KBM-7 (cell line): ENCODE measurements at regions not wholly inside any gene's neighbourhood (a gene's known extent, or its start where the extent isn't known, plus 50 kb on each side); places are given as distances from the start of the nearest gene placed in this dataset.
"Not testable (repeated sequence)": the region's sequence is repeated elsewhere in the genome, so short reads cannot be mapped to it uniquely, and the experiment has no call there.

Experiments used
- DNase-seq: peaks from one replicate; pipeline ENCODE4 v3.0.0-alpha.2; 2015
- in situ Hi-C: fragments of 300-500 bp; cut with MboI; formaldehyde crosslinking; loops from 2 replicates; pipeline ENCODE4 v1.14.3; 2020; ENCODE audit warnings: low sequenced_read_pairs, low pct_unique_long_range_greater_than_20kb, mixed read lengths

GRCh38 chr14:53365486-53366130 lies 212.5 kb upstream of the DDHD1 start:
- in situ Hi-C loops = no loop called here
- DNase-seq = no peak

GRCh38 chr14:53362916-53363315 lies 209.8 kb upstream of the DDHD1 start:
- in situ Hi-C loops, DNase-seq: not testable (repeated sequence)

GRCh38 chr14:53360829-53361228 lies 207.7 kb upstream of the DDHD1 start:
- in situ Hi-C loops = no loop called here
- DNase-seq = no peak

- DNase-seq = no peak
- in situ Hi-C loops = no loop called here
Observed at GRCh38 chr14:53358166-53358565, 205.0 kb upstream of the DDHD1 start.

- in situ Hi-C loops = no loop called here
- no peak for DNase-seq
Observed at GRCh38 chr14:53356361-53357150, 203.4 kb upstream of the DDHD1 start.

- in situ Hi-C loops = no loop called here
Observed at GRCh38 chr14:53355581-53356112, 202.5 kb upstream of the DDHD1 start.

GRCh38 chr14:53354336-53354735 lies 201.2 kb upstream of the DDHD1 start:
- in situ Hi-C loops = no loop called here
- DNase-seq = no peak

More at GRCh38 chr14:53355581-53356112, 202.5 kb upstream of the DDHD1 start:
- peak; percentile 20 for DNase-seq

- in situ Hi-C loops = no loop called here
- no peak for DNase-seq
Observed at GRCh38 chr14:53350866-53351265, 197.7 kb upstream of the DDHD1 start.

GRCh38 chr14:53350429-53350828 lies 197.3 kb upstream of the DDHD1 start:
- in situ Hi-C loops = no loop called here
- no peak for DNase-seq

- in situ Hi-C loops = no loop called here
- DNase-seq = no peak
Observed at GRCh38 chr14:53346988-53347387, 193.9 kb upstream of the DDHD1 start.

- DNase-seq = no peak
- in situ Hi-C loops = no loop called here
Observed at GRCh38 chr14:53341324-53341723, 188.2 kb upstream of the DDHD1 start.

GRCh38 chr14:53338192-53338591 lies 185.1 kb upstream of the DDHD1 start:
- in situ Hi-C loops = no loop called here
- DNase-seq = no peak

GRCh38 chr14:53336729-53337128 lies 183.6 kb upstream of the DDHD1 start:
- in situ Hi-C loops = no loop called here
- no peak for DNase-seq

- DNase-seq = no peak
- in situ Hi-C loops = no loop called here
Observed at GRCh38 chr14:53333809-53334208, 180.7 kb upstream of the DDHD1 start.

GRCh38 chr14:53331921-53332320 lies 178.8 kb upstream of the DDHD1 start:
- in situ Hi-C loops = no loop called here
- DNase-seq = no peak

GRCh38 chr14:53331247-53331646 lies 178.1 kb upstream of the DDHD1 start:
- no peak for DNase-seq
- in situ Hi-C loops = no loop called here

GRCh38 chr14:53330441-53330840 lies 177.3 kb upstream of the DDHD1 start:
- in situ Hi-C loops = no loop called here

GRCh38 chr14:53328841-53329240 lies 175.7 kb upstream of the DDHD1 start:
- in situ Hi-C loops = no loop called here

More at GRCh38 chr14:53330441-53330840, 177.3 kb upstream of the DDHD1 start:
- DNase-seq = no peak

GRCh38 chr14:53327716-53328115 lies 174.6 kb upstream of the DDHD1 start:
- in situ Hi-C loops = no loop called here

More at GRCh38 chr14:53328841-53329240, 175.7 kb upstream of the DDHD1 start:
- no peak for DNase-seq

GRCh38 chr14:53325176-53325806 lies 172.2 kb upstream of the DDHD1 start:
- DNase-seq = peak; percentile 15
- in situ Hi-C loops = no loop called here

More at GRCh38 chr14:53327716-53328115, 174.6 kb upstream of the DDHD1 start:
- no peak for DNase-seq
